ENCODE measurements at regions not wholly inside any gene's neighbourhood (a gene's known extent, or its start where the extent isn't known, plus 50 kb on each side); places are given as distances from the start of the nearest gene placed in this dataset.

DNA sequence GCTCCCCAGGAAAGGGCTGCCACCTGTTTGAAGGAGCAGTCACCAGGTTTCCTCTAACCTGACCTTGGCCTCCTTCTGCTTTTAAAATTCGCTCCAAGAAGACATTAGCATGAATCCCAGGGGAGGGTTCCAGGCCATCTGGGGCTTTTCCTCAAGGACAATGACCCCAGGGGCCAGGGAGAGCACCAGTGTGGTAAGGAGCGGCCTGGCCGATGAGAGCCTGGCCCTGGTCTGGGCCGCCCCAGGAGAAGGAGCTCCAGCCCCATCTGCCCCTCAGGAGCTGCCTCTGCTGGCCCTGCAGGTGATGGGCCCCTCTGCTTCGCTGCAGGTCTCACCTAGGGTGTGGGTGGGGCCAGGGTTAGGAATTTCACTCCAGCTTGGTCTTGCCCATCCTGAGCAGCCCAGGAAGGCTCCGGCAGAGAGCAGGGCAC is 209.2 kb upstream of the TNRC6C start:
- no peak overlapping the region for H3K4me3 Mint-ChIP-seq
- no peaks in the 10 kb centered on the region for H3K4me1 Mint-ChIP-seq (ENCODE audit: low read depth in 2 of 2)
- DNase-seq (ENCODE audit: low spot score) (no peak), ATAC-seq (no peak)
- H3K27me3 Mint-ChIP-seq = no peaks in the 10 kb centered on the region
- no peak overlapping the region for H3K27ac Mint-ChIP-seq
- H3K9me3 Mint-ChIP-seq = no peaks in the 10 kb centered on the region
- H3K36me3 Mint-ChIP-seq = no peaks in the 10 kb centered on the region

DNA sequence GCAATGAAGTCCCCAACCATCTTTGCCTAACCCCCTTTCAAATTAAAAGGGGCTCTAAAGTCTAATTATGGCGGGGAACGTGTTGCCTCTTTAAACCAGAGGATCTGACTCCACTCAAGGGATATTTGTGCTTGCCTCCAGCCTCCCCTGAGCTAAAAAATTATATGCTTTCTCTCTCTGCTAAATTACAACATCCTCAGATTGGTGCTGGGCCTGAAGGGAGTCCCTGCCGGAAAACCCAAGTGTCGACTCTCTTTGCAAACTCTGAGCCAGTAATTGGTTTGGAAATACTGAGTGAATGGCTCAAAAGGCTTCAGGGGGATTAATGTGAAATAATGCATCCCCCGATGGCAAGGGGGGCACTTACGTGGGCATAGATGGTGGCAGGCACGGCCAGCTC is 208.5 kb upstream of the TNRC6C start:
- Mint-ChIP-seq H3K9me3 (no peaks in the 10 kb centered on the region), H3K4me1 (ENCODE audit: low read depth in 2 of 2) (no peaks in the 10 kb centered on the region), H3K27ac (no peak overlapping the region), H3K27me3 (no peaks in the 10 kb centered on the region), H3K36me3 (no peaks in the 10 kb centered on the region), H3K4me3 (no peak overlapping the region)
- ATAC-seq (no peak), DNase-seq (ENCODE audit: low spot score) (no peak)

DNA sequence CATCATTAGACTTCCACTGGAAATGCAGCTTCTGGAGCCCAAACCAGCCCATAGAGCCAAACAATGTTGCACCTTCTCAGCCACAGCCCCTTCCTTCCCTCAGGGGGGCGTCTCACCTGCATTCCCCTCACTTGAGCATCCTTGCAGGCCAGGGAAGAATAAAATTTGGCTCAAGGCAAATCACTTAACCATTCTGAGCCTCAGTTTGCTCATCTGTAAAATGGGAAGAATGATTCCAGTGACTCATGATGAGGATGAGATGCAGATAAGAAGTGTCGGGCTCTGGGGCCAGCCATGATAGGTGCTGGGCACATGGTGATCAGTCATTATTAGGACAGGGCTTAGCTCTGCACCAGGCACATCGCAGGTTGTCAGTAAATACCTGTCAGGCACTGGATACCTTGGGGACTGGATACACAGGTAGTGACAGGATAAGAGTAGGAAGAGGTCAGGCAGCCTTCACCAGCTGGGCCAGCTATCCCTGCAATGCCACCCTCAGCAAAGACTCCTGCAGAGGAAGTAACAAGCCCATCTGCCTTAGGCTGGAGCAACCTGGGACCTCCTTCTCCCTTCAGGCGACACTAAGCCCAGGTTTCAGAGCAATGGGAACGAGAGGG is 208.0 kb upstream of the TNRC6C start:
- Mint-ChIP-seq H3K27me3 (no peaks in the 10 kb centered on the region), H3K4me1 (ENCODE audit: low read depth in 2 of 2) (no peaks in the 10 kb centered on the region), H3K9me3 (no peaks in the 10 kb centered on the region), H3K36me3 (no peaks in the 10 kb centered on the region), H3K4me3 (no peak overlapping the region), H3K27ac (no peak overlapping the region)
- no peak for ATAC-seq
- DNase-seq (ENCODE audit: low spot score) = no peak

DNA sequence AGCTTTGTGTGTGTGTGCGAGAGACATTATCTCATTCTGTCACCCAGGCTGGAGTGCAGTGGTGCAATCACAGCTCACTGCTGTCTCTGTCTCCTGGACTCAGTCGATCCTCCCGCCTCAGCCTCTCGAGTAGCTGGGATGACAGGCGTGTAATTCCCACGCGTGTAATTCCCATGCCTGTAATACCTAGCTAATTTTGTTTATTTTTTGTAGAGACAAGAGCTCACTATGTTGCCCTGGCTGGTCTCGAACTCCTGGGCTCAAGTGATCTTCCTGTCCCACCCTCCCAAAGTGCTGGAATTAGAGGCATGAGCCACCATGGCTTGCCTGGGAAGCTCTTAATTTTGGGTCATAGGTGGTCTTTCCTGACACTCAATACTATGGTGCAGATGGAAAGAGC is 205.3 kb upstream of the TNRC6C start:
- no peaks in the 10 kb centered on the region for H3K4me1 Mint-ChIP-seq (ENCODE audit: low read depth in 2 of 2)
- H3K27me3 Mint-ChIP-seq = no peaks in the 10 kb centered on the region
- ATAC-seq = no peak
- no peak overlapping the region for H3K27ac Mint-ChIP-seq
- no peaks in the 10 kb centered on the region for H3K9me3 Mint-ChIP-seq
- H3K36me3 Mint-ChIP-seq = no peaks in the 10 kb centered on the region
- no peak for DNase-seq (ENCODE audit: low spot score)
- no peak overlapping the region for H3K4me3 Mint-ChIP-seq

DNA sequence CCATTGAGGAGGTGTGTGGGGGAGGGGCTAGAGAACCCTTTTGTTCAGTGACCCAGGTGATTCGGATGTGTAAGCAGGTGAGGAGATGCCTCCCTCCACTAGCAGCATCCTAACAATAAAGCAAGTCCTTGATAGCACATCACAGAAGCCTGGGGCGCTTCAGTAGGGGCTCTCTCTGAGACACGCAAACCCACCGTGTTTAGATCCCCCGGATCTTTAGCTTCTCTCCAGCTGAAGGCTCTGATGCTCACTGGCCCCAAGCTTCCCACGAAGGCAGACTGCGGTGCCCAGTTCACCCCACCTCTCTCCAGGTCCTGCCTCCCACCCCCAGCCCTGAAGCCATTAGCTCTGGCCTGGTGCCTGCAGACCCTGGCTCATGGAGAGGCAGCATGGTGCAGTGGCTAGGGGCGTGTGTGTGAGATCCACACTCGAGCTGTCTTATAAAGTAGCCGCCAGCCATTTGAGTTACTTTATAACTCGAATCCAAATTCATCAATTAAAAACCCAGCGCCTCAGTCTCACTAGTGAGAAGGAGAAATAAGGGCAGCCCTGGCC is 204.7 kb upstream of the TNRC6C start:
- Mint-ChIP-seq H3K4me3 (no peak overlapping the region), H3K9me3 (no peaks in the 10 kb centered on the region), H3K27ac (no peak overlapping the region), H3K4me1 (ENCODE audit: low read depth in 2 of 2) (no peaks in the 10 kb centered on the region), H3K27me3 (no peaks in the 10 kb centered on the region), H3K36me3 (no peaks in the 10 kb centered on the region)
- no peak for DNase-seq (ENCODE audit: low spot score)
- ATAC-seq = no peak

DNA sequence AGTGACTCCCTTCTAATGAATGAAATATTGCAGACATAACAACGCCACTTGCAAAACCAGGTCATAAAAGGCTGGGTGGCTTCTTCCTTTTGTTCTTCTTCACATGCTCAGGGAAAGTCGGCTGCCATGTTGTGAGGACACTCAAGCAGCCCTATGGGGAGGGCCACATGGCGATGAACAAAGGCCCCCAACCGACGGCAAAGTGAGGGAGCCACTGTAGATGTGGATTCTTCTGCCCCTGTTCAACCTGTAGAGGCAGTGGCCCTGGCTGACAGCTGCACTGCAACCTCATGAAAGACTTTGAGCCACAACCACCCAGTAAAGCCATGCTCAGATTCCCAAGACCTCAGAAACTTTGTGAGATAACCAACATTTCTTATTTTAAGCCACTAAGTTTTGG is 203.5 kb upstream of the TNRC6C start:
- Mint-ChIP-seq H3K4me3 (no peak overlapping the region), H3K36me3 (no peaks in the 10 kb centered on the region), H3K4me1 (ENCODE audit: low read depth in 2 of 2) (no peaks in the 10 kb centered on the region), H3K27me3 (no peaks in the 10 kb centered on the region), H3K9me3 (no peaks in the 10 kb centered on the region), H3K27ac (no peak overlapping the region)
- DNase-seq (ENCODE audit: low spot score) (no peak), ATAC-seq (no peak)

DNA sequence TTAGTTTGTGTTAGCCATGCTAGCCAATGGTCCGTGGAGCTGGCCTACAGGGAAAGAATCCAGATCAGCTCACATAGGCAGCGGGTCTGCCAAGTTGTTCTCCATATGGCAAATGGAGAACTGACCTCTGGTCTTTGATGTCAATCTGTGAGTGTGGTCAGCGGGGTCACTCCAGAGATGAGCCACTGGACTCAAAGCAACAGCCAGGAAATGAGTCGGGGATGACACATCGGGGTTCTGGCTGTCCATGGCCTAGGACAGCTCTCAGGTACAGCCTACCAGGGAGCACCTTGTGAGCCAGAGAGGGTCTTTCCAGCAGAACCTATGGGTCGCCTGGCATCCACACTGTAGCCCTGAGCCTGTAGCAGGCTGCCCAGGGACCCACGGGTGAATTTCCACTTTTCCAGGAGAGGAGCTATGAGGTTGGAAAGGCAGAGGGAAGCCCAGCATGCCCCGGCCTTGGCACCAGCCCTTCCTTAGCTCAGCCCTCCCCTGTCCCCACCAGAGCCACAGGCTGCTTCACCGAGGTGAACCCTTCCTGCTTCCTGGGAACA is 203.0 kb upstream of the TNRC6C start:
- Mint-ChIP-seq H3K27ac (no peak overlapping the region), H3K36me3 (no peaks in the 10 kb centered on the region), H3K9me3 (no peaks in the 10 kb centered on the region), H3K4me3 (no peak overlapping the region), H3K4me1 (ENCODE audit: low read depth in 2 of 2) (no peaks in the 10 kb centered on the region), H3K27me3 (no peaks in the 10 kb centered on the region)
- DNase-seq (ENCODE audit: low spot score) = no peak
- ATAC-seq = no peak

DNA sequence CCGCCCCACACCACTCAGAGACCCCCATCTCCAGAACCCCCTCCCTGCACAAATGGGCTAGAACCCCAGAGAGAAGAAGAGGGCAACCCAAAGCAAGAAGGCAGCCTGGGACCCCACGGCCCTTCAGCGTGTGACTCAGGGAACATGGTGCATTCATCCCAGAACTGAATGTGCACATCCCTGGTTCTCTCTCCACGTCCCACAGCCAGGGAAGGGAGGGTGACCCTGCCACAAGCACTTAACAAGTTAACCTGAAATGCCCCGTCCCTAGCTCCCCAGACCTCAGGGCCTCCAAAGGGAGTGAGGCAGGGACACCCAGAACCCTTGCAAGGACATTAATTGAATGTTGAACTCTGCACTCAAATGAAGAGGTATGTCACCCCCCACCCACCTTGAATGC is 202.5 kb upstream of the TNRC6C start:
- Mint-ChIP-seq H3K4me1 (ENCODE audit: low read depth in 2 of 2) (no peaks in the 10 kb centered on the region), H3K27ac (no peak overlapping the region), H3K4me3 (no peak overlapping the region), H3K36me3 (no peaks in the 10 kb centered on the region), H3K9me3 (no peaks in the 10 kb centered on the region), H3K27me3 (no peaks in the 10 kb centered on the region)
- no peak for DNase-seq (ENCODE audit: low spot score)
- no peak for ATAC-seq

DNA sequence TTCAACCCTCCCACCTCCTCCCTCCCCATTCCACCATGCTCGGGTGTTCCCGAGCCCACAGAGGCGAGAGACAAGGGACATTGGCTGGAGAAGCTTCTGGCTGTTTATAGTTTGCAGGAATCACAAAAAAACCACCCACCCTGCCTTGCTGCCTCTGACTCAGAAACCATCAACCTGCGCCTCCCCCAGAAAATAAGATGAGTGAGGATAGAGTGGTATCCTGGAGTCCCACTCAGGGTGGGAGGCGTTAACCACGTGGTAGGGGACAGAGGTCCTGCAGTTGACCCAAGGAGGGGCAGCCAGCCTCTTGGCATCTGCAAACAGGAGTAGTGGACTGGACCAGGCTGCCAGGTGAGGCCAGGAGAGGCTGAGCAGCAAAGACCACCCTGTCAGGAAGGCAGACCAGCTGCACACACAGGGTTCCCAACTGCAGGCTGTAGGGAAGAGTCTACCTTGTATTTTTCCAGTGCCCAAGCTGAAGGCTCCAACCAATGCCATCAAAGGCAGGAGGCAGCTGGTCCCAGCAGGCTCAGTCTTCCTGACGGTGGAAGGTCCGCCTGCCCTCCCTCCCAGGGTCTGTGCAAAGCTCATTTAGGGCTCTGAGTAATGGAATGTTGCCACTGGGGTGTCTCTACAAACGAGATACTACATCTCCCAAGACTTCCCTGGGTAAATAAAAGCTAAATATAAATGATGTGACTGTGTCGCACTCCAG is 201.5 kb upstream of the TNRC6C start:
- no peaks in the 10 kb centered on the region for H3K9me3 Mint-ChIP-seq
- no peak overlapping the region for H3K4me3 Mint-ChIP-seq
- ATAC-seq = no peak
- no peak for DNase-seq (ENCODE audit: low spot score)
- no peaks in the 10 kb centered on the region for H3K36me3 Mint-ChIP-seq
- H3K27me3 Mint-ChIP-seq = no peaks in the 10 kb centered on the region
- H3K27ac Mint-ChIP-seq = no peak overlapping the region
- no peaks in the 10 kb centered on the region for H3K4me1 Mint-ChIP-seq (ENCODE audit: low read depth in 2 of 2)

DNA sequence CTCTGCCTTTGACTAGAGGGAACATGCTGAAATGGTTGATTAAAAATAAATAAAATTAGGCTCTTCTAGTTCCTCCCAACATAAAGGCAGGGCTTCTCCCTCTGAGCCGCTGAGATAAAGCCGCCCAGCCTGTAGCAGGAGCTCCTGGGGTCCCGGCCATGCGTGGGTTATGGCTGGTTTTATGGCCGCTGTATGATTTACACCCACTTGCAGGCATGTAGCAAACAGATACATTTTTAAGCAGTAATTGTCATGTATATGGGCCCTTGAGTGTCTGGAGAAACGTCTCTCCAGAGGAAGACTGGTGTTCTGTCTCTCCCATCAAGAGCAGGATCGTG is 201.0 kb upstream of the TNRC6C start:
- Mint-ChIP-seq H3K4me1 (ENCODE audit: low read depth in 2 of 2) (no peaks in the 10 kb centered on the region), H3K4me3 (no peak overlapping the region), H3K9me3 (no peaks in the 10 kb centered on the region), H3K36me3 (no peaks in the 10 kb centered on the region), H3K27me3 (no peaks in the 10 kb centered on the region), H3K27ac (no peak overlapping the region)
- DNase-seq (ENCODE audit: low spot score) = no peak
- no peak for ATAC-seq

DNA sequence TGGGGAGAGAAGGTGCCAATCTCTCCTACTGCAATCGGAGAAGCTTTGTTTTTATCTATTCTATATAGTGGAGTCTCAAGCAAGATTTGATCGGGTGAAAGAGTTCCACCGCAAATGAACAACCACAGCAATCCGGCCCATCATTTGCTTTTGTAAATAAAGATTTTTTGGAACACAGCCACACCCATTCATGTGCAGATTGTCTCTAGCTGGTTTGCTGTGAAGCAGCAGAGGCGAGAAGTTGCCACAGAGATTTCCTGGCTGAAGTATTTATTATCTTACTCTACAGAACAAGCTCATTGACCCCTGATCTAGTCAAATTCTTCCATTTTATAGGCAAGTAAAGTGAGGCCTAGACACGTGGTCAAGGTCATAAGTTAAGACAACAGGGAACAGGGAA is 195.5 kb upstream of the TNRC6C start:
- H3K4me3 Mint-ChIP-seq = no peak overlapping the region

DNA sequence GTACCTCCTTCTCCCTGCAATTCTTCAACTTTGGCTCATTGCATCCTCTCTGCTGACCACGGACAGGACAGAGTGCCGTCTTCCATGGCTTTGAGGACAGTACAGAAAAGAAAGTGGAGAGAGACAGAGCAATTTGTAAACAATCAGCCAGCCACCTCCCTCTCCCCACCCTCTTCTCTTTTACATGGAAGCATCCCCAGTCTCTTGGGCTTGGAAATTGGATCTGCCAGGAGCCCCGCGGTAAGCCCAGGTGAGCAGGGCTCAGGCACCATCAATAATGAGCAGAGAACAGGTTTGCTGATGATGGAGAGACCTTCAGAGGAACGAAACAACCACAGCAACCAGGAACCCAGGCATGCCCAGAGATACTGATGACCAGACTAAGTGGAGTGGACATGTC is 194.9 kb upstream of the TNRC6C start:
- H3K27ac Mint-ChIP-seq = no peak overlapping the region
- no peaks in the 10 kb centered on the region for H3K9me3 Mint-ChIP-seq
- no peak overlapping the region for H3K4me3 Mint-ChIP-seq
- no peak for ATAC-seq
- H3K27me3 Mint-ChIP-seq = peaks cover 0 to 7% of the 10 kb centered on the region in 2 donors
- H3K4me1 Mint-ChIP-seq (ENCODE audit: low read depth in 2 of 2) = no peaks in the 10 kb centered on the region
- no peaks in the 10 kb centered on the region for H3K36me3 Mint-ChIP-seq
- DNase-seq (ENCODE audit: low spot score) = no peak

More for the DNA sequence above, 195.5 kb upstream of the TNRC6C start:
- ATAC-seq (no peak), DNase-seq (ENCODE audit: low spot score) (no peak)
- H3K36me3 Mint-ChIP-seq = no peaks in the 10 kb centered on the region
- H3K4me1 Mint-ChIP-seq (ENCODE audit: low read depth in 2 of 2) = no peaks in the 10 kb centered on the region
- no peaks in the 10 kb centered on the region for H3K9me3 Mint-ChIP-seq
- H3K27ac Mint-ChIP-seq = no peak overlapping the region
- H3K27me3 Mint-ChIP-seq = peaks cover 0 to 7% of the 10 kb centered on the region in 2 donors

DNA sequence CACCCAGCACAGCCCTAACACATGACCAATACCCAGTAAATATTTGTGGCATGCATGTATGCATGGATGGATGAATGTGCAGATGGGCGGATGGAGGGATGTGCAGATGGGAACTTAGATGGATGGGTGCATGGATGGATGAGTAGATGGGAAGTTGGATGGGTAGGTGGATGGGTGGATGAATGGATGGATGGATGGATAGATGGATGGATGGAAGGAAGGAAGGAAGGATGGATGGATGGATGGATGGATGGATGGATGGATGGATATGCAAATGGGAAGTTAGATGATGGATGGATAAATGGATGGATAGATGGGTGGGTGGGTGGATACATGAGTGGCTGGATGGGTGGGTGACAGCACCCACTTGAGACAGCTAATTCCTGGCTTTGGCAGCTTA is 193.2 kb upstream of the TNRC6C start:
- H3K4me1 Mint-ChIP-seq (ENCODE audit: low read depth in 2 of 2) = no peaks in the 10 kb centered on the region
- H3K36me3 Mint-ChIP-seq = no peaks in the 10 kb centered on the region
- peaks cover 0 to 7% of the 10 kb centered on the region in 2 donors for H3K27me3 Mint-ChIP-seq
- H3K9me3 Mint-ChIP-seq = no peaks in the 10 kb centered on the region
- no peak for ATAC-seq
- no peak for DNase-seq (ENCODE audit: low spot score)
- H3K4me3 Mint-ChIP-seq = no peak overlapping the region
- H3K27ac Mint-ChIP-seq = no peak overlapping the region

DNA sequence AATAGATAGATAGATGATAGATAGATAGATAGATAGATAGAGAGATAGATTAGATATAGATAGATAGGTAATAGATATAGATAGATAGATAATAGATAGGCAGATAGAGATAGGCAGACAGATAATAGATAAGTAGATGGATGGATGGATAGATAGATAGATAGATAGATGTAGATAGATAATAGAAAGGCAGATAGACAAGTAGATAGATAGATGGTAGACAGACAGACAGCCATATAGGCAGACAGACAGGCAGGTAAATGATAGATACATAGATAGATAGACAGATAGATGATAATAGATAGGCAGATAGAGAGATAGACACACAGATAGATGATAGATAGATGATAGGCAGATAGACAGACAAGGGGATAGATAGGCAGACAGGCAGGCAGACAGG is 191.4 kb upstream of the TNRC6C start:
- Mint-ChIP-seq H3K36me3 (no peaks in the 10 kb centered on the region), H3K4me1 (ENCODE audit: low read depth in 2 of 2) (peaks cover under 1 to 1% of the 10 kb centered on the region in 2 donors), H3K27ac (no peak overlapping the region), H3K27me3 (peaks cover 0 to 7% of the 10 kb centered on the region in 2 donors), H3K4me3 (no peak overlapping the region), H3K9me3 (no peaks in the 10 kb centered on the region)
- DNase-seq (ENCODE audit: low spot score) (no peak), ATAC-seq (no peak)
